Endothelial cell (in vitro differentiated cells): ENCODE measurements at regions not wholly inside any gene's neighbourhood (a gene's known extent, or its start where the extent isn't known, plus 50 kb on each side); places are given as distances from the start of the nearest gene placed in this dataset.

Source experiments
- DNase-seq: peaks from one replicate; pipeline ENCODE4 v3.0.0; 2021; ENCODE audit warnings: low spot score
- H3K27ac Mint-ChIP-seq: one replicate; pipeline ENCODE4 v1.8.0; 2021; ENCODE audit warnings: mixed read lengths, inconsistent platforms; ENCODE audit not compliant: unreplicated experiment
- H3K27me3 Mint-ChIP-seq: one replicate; pipeline ENCODE4 v1.8.0; 2021; ENCODE audit warnings: mild to moderate bottlenecking, moderate library complexity, mixed read lengths, inconsistent platforms; ENCODE audit not compliant: unreplicated experiment
- H3K36me3 Mint-ChIP-seq: one replicate; pipeline ENCODE4 v1.8.0; 2021; ENCODE audit warnings: mild to moderate bottlenecking, low read depth, mixed read lengths, inconsistent platforms; ENCODE audit not compliant: unreplicated experiment
- H3K4me1 Mint-ChIP-seq: one replicate; pipeline ENCODE4 v1.8.0; 2021; ENCODE audit warnings: mild to moderate bottlenecking, mixed read lengths, inconsistent platforms; ENCODE audit not compliant: unreplicated experiment
- H3K4me3 Mint-ChIP-seq: one replicate; pipeline ENCODE4 v1.8.0; 2021; ENCODE audit warnings: mild to moderate bottlenecking, mixed read lengths, inconsistent platforms; ENCODE audit not compliant: unreplicated experiment
- H3K9me3 Mint-ChIP-seq: one replicate; pipeline ENCODE4 v1.8.0; 2021; ENCODE audit warnings: mixed read lengths, inconsistent platforms; ENCODE audit not compliant: unreplicated experiment
- TF ChIP-seq, protein P1 (sequence below): fragments of 200-600 bp; sonication (generic); IDR thresholded peaks from one replicate; pipeline ENCODE4 v1.5.0; 2021; ENCODE audit warnings: antibody characterized with exemption; ENCODE audit not compliant: unreplicated experiment

DNA sequence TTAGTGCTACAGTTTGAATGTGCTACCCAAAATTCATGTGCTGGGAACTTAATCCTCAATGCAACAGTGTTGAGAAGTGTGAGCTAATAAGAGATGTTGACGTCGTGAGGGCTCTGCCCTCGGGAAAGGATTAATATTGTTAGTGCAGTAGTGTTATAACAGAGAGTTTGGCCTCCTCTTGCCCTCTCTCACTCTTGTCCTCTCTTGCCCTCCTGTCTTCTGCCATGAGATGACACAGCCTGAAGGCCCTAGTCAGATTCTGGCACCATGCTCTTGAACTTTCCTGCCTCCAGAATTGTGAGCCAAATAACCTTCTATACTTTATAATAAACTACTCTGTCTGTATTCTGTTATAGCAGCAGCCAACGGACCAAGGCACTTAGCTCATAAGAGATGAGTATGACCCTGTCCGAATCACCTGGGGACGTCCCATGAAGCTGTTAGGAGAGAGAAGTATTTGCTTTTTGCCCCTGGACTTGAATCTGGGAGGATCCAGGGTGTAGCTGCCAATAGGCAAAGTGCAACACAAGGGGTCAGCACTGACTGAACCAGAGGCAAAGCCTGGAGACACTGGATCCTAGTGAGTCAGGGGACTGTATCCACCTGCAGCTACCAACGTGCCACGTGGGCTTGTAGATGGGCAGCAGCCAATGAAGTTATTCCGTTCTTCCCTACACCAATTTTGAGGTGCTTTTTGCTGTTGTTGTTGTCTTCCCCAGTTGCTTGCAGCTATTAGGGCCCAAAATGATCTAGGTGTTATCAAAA, 233.7 kb downstream of the THBS2 start:
- Mint-ChIP-seq H3K36me3 (peaks cover 3% of the 10 kb centered on the region), H3K27me3 (no peaks in the 10 kb centered on the region), H3K27ac (no peak overlapping the region), H3K4me1 (peaks cover 7% of the 10 kb centered on the region), H3K9me3 (no peaks in the 10 kb centered on the region), H3K4me3 (no peak overlapping the region)
- DNase-seq = no peak
- TF ChIP-seq, protein P1, sequence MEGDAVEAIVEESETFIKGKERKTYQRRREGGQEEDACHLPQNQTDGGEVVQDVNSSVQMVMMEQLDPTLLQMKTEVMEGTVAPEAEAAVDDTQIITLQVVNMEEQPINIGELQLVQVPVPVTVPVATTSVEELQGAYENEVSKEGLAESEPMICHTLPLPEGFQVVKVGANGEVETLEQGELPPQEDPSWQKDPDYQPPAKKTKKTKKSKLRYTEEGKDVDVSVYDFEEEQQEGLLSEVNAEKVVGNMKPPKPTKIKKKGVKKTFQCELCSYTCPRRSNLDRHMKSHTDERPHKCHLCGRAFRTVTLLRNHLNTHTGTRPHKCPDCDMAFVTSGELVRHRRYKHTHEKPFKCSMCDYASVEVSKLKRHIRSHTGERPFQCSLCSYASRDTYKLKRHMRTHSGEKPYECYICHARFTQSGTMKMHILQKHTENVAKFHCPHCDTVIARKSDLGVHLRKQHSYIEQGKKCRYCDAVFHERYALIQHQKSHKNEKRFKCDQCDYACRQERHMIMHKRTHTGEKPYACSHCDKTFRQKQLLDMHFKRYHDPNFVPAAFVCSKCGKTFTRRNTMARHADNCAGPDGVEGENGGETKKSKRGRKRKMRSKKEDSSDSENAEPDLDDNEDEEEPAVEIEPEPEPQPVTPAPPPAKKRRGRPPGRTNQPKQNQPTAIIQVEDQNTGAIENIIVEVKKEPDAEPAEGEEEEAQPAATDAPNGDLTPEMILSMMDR = no peak

DNA sequence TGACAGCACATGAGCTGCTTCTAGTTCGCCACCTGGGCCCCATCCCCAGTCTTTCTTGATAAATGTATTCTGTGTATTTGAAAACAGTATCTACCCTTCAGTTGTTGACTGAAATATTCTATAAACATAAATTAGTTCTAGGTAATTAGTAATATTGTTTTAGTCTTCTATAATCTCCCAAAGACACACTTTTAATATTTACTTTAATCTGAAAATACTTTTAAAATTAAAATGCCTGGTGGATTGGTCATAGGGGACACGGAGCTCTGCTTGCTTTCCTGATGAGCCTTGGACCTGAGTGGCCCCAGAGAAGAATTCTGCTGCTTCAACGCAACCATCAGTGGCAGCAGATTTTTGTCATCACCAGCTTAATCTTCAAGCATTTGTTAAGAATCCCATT, 234.5 kb downstream of the THBS2 start:
- Mint-ChIP-seq H3K4me1 (peaks cover 7% of the 10 kb centered on the region), H3K27ac (no peak overlapping the region), H3K36me3 (peaks cover 3% of the 10 kb centered on the region), H3K9me3 (no peaks in the 10 kb centered on the region), H3K27me3 (no peaks in the 10 kb centered on the region), H3K4me3 (no peak overlapping the region)
- DNase-seq = no peak
- TF ChIP-seq, protein P1 = no peak

DNA sequence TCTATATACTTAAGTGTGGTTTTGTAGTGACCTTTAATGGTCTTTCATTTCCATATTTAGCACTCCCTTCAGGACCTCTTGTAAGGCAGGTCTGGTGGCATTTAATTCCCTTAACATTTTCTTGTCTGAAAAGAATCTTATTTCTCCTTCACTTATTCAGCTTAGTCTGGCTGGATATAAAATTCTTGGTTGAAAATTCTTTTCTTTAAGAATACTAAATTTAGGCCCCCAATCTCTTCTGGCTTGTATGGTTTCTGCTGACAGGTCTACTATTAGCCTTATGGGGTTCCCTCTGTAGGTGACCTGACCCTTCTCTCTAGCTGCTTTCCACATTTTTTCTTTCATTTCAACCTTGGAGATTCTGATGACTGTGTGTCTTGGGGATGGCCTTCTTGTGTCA, 236.9 kb downstream of the THBS2 start:
- TF ChIP-seq, protein P1 = no peak
- no peak overlapping the region for H3K4me3 Mint-ChIP-seq
- H3K9me3 Mint-ChIP-seq = no peaks in the 10 kb centered on the region
- no peak overlapping the region for H3K27ac Mint-ChIP-seq
- no peak for DNase-seq
- no peaks in the 10 kb centered on the region for H3K36me3 Mint-ChIP-seq
- peaks cover 7% of the 10 kb centered on the region for H3K4me1 Mint-ChIP-seq
- H3K27me3 Mint-ChIP-seq = no peaks in the 10 kb centered on the region

DNA sequence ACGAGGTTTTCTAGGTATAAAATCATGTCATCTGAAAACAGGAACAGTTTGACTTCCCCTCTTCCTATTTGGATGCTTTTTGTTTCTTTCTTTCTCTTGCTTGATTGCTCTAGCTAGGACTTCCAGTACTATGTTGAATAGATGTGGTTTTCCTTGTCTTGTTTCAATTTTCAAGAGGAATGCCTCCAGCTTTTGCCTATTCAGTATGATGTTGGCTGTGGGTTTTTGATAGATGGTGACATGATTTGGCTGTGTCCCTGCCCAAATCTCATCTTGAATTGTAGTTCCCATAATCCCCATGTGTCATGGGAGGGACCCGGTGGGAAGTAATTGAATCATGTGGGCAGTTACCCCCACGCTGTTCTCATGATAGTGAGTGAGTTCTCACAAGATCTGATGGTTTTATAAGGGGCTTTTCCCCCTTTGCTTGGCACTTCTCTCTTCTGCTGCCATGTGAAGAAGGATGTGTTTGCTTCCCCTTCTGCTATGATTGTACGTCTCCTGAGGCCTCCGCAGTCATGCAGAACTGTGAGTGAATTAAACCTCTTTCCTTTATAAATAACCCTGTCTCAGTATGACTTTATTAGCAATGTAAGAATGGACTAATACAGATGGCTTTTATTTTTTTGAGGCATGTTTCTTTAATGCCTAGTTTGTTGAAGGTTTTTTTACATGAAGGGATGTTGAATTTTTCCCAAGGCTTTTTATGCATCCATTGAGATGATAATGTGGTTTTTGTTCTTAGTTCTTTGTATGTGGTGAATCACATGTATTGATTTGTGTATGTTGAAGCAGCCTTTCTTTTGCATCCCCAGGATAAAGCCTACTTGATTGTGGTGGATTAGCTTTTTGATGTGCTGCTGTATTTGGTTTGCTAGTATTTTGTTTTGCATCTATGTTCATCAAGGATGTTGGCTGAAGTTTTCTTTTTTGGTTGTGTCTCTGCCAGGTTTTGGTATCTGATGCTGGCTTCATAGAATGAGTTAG, 239.1 kb downstream of the THBS2 start:
- H3K27me3 Mint-ChIP-seq = no peaks in the 10 kb centered on the region

More for the DNA sequence above, 239.1 kb downstream of the THBS2 start:
- DNase-seq = no peak
- no peaks in the 10 kb centered on the region for H3K9me3 Mint-ChIP-seq
- no peaks in the 10 kb centered on the region for H3K36me3 Mint-ChIP-seq
- no peak overlapping the region for H3K4me3 Mint-ChIP-seq
- no peak overlapping the region for H3K27ac Mint-ChIP-seq
- H3K4me1 Mint-ChIP-seq = peaks cover 7% of the 10 kb centered on the region
- TF ChIP-seq, protein P1 = no peak
